ENCODE measurements at regions not wholly inside any gene's neighbourhood (a gene's known extent, or its start where the extent isn't known, plus 50 kb on each side); places are given as distances from the start of the nearest gene placed in this dataset.
"Not testable (repeated sequence)": the region's sequence is repeated elsewhere in the genome, so short reads cannot be mapped to it uniquely, and the experiment has no call there.

DNA sequence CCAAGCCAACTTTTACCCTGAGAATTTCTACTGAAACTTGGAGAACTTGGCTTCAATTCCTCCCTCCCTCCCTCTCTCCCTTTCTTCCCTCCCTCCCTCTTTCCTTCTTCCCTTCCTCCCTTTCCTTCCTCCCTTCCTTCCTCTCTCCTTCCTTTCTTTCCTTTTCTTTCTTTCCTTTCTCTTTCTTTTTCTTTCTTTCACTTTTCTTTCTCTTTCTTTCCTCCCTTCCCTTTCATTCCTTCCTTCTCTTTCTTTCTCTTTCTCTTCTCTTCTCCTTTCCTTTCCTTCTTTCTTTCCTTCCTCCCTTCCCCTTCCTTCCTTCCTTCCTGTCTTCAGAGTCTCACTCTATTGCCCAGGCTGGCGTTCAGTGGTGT, 268.1 kb upstream of the SDK2 start:
- Histone ChIP-seq H3K4me3 (no peak overlapping the region), H3K36me3 (ENCODE audit: low read depth) (no peaks in the 10 kb centered on the region), H3K9me3 (peaks cover 6% of the 10 kb centered on the region), H3K4me1 (ENCODE audit: low read depth) (no peaks in the 10 kb centered on the region)
- ATAC-seq (no peak), DNase-seq (no peak)
- intact Hi-C loops (cut with DNase I, micrococcal nuclease): no loop called here
- TF ChIP-seq CTCF (IDR thresholded peaks at IDR 0.05): no peak

- no peak for ATAC-seq
- no peaks in the 10 kb centered on the region for H3K36me3 ChIP-seq (ENCODE audit: low read depth)
- no peak for DNase-seq
- no peak for TF ChIP-seq CTCF (IDR thresholded peaks at IDR 0.05)
- peaks cover 6% of the 10 kb centered on the region for H3K9me3 ChIP-seq
- H3K4me1 ChIP-seq (ENCODE audit: low read depth): no peaks in the 10 kb centered on the region
- no peak overlapping the region for H3K4me3 ChIP-seq
- intact Hi-C loops (cut with DNase I, micrococcal nuclease): no loop called here
These were observed 270.5 kb upstream of the SDK2 start for GRCh38 chr17:73914536-73915274.

GRCh38 chr17:73919033-73919432, 274.8 kb upstream of the SDK2 start:
- ATAC-seq; H3K9me3 ChIP-seq; DNase-seq; H3K36me3 ChIP-seq (ENCODE audit: low read depth); H3K4me3 ChIP-seq; H3K4me1 ChIP-seq (ENCODE audit: low read depth); intact Hi-C loops (cut with DNase I, micrococcal nuclease): not testable (repeated sequence)

- no peak for TF ChIP-seq CTCF (IDR thresholded peaks at IDR 0.05)
- DNase-seq (no peak), ATAC-seq (no peak)
- Histone ChIP-seq H3K9me3 (no peaks in the 10 kb centered on the region), H3K4me3 (no peak overlapping the region), H3K36me3 (ENCODE audit: low read depth) (no peaks in the 10 kb centered on the region), H3K4me1 (ENCODE audit: low read depth) (no peaks in the 10 kb centered on the region)
- intact Hi-C loops (cut with DNase I, micrococcal nuclease): no loop called here
These were observed 277.1 kb upstream of the SDK2 start for GRCh38 chr17:73921306-73921705.

DNA sequence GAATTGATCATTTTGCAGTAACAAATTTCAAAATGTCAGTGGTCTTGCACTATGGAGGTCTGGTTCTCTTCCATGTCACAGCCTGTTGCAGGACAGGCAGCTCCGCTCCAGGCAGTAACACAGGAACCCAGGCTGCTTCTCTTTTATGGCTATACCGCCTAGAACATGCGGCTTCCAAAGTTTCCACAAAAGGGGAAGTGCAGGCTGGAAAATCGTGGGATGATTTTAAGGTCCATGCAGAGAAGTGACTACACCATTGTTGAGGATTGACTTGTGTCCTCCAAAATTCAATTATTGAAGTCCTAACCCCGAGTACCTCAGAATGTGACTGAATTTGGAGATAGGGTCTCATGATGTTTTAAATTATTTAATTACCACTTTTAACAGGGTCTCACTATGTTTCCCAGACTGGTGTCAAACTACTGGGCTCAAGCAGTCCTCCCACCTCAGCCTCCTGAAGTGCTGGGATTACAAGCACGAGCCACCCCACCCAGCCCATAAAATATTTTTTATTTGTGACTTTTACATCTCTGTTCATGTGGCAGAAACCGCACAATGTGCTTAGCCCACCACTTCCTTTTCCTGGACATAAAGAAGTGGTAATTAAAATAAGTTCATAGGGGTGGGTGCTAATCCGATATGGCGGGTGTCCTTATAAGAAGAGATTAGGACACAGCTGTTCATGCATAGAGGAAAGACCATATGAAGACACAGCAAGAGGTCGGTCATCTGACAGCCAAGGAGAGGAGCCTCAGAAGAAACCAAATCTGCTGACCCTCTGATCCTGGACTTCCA, 279.2 kb upstream of the RPL38 start:
- TF ChIP-seq CTCF (IDR thresholded peaks at IDR 0.05): no peak
- Histone ChIP-seq H3K4me1 (ENCODE audit: low read depth) (no peaks in the 10 kb centered on the region), H3K4me3 (no peak overlapping the region), H3K36me3 (ENCODE audit: low read depth) (no peaks in the 10 kb centered on the region), H3K9me3 (no peaks in the 10 kb centered on the region)
- ATAC-seq (no peak), DNase-seq (no peak)
- intact Hi-C loops (cut with DNase I, micrococcal nuclease): no loop called here

GRCh38 chr17:73924909-73925186, 278.6 kb upstream of the RPL38 start:
- H3K4me3 ChIP-seq: no peak overlapping the region
- intact Hi-C loops (cut with DNase I, micrococcal nuclease): no loop called here
- H3K9me3 ChIP-seq: no peaks in the 10 kb centered on the region
- H3K4me1 ChIP-seq (ENCODE audit: low read depth): no peaks in the 10 kb centered on the region
- DNase-seq: no peak
- H3K36me3 ChIP-seq (ENCODE audit: low read depth): no peaks in the 10 kb centered on the region
- no peak for ATAC-seq
- TF ChIP-seq CTCF (IDR thresholded peaks at IDR 0.05): no peak
